Prostate gland (tissue), 2 donors: ENCODE measurements at regions not wholly inside any gene's neighbourhood (a gene's known extent, or its start where the extent isn't known, plus 50 kb on each side); places are given as distances from the start of the nearest gene placed in this dataset.

Experiments used
- DNase-seq: peaks from one replicate; pipeline ENCODE4 v3.0.0-alpha.2; 2019; ENCODE audit warnings: low spot score
- H3K27ac ChIP-seq, 2 donors: fragments of 200-600 bp; sonication (generic); 2 replicates each; pipeline ENCODE4 v1.5.1; 2017 to 2019
- H3K27me3 ChIP-seq: fragments of 200-600 bp; sonication (generic); replicated peaks from 2 replicates; pipeline ENCODE4 v1.5.1; 2019; ENCODE audit not compliant: insufficient read depth
- H3K36me3 ChIP-seq, 2 donors: fragments of 200-600 bp; sonication (generic); 1 replicate in 1 of 2; 2 replicates in 1 of 2; pipeline versions ENCODE4 v1.5.1 to v1.8.1; 2017 to 2019
- H3K4me1 ChIP-seq: fragments of 200-600 bp; sonication (generic); replicated peaks from 2 replicates; pipeline ENCODE4 v1.5.1; 2019
- H3K4me3 ChIP-seq, 2 donors: fragments of 200-600 bp; sonication (generic); 2 replicates each; pipeline ENCODE4 v1.5.1; 2017 to 2019
- H3K9me3 ChIP-seq: fragments of 200-600 bp; sonication (generic); 2 replicates; pipeline ENCODE4 v1.5.1; 2017
- POLR2A ChIP-seq: fragments of 450-650 bp; IDR thresholded peaks from one replicate; pipeline ENCODE4 v1.6.1; 2016; ENCODE audit warnings: antibody characterized with exemption, mild to moderate bottlenecking
- POLR2AphosphoS5 ChIP-seq: sonication (generic); formaldehyde crosslinking; IDR thresholded peaks from one replicate; pipeline ENCODE4 v1.6.1; 2017; ENCODE audit warnings: antibody characterized with exemption
- WGBS: methylation state at CpG from one replicate; pipeline ENCODE4 v1.1.5; 2018; 5-methylcytosine and 5-hydroxymethylcytosine counted together
- intact Hi-C: fragments of 100-400 bp; cut with DNase I; formaldehyde crosslinking; loops from one replicate; pipeline ENCODE4 v1.14.2; 2022
- TF ChIP-seq, protein P1 (sequence below), 4 experiments: fragments of 200-600 bp in 2 of 4; fragments of 450-650 bp in 2 of 4; sonication (generic) in 2 of 4; IDR thresholded peaks; 1 replicate in 3 of 4; 2 replicates in 1 of 4; pipeline ENCODE4 v1.5.1; 2016 to 2019; ENCODE audit warnings: antibody characterized with exemption in 4 of 4, mild to moderate bottlenecking in 2 of 4, moderate library complexity in 2 of 4

DNA sequence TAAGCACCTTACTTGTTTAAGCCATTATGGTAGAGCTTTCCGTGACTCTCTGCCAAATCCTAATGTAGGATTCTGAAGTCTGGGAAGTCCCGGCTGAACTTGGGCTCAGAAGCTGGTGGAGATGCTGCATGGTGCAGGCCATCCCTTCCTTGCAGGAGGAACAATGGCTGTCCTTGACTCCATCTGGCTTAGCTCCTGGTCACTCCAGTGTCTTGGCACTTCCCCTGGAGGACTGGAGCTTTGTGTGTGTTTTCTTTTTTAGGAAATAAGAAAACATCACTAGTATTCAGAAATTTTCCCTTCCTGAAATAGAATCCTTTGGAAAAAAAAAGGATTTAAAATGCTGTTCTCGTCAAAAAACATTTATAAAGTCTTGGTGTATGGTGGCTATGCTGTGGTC, 209.3 kb upstream of the ROPN1 start:
- no peak overlapping the region for H3K27ac ChIP-seq
- no peak for DNase-seq
- 84% methylated on average over 3 of the region's 3 CpGs for WGBS
- intact Hi-C loops = no loop called here
- H3K36me3 ChIP-seq = no peaks in the 10 kb centered on the region
- no peak overlapping the region for H3K4me3 ChIP-seq
- H3K27me3 ChIP-seq = no peaks in the 10 kb centered on the region
- H3K4me1 ChIP-seq = no peaks in the 10 kb centered on the region
- TF ChIP-seq POLR2AphosphoS5 (no peak), POLR2A (no peak)
- TF ChIP-seq, protein P1, sequence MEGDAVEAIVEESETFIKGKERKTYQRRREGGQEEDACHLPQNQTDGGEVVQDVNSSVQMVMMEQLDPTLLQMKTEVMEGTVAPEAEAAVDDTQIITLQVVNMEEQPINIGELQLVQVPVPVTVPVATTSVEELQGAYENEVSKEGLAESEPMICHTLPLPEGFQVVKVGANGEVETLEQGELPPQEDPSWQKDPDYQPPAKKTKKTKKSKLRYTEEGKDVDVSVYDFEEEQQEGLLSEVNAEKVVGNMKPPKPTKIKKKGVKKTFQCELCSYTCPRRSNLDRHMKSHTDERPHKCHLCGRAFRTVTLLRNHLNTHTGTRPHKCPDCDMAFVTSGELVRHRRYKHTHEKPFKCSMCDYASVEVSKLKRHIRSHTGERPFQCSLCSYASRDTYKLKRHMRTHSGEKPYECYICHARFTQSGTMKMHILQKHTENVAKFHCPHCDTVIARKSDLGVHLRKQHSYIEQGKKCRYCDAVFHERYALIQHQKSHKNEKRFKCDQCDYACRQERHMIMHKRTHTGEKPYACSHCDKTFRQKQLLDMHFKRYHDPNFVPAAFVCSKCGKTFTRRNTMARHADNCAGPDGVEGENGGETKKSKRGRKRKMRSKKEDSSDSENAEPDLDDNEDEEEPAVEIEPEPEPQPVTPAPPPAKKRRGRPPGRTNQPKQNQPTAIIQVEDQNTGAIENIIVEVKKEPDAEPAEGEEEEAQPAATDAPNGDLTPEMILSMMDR (IDR thresholded peaks at IDR 0.05) = no peak
- no peaks in the 10 kb centered on the region for H3K9me3 ChIP-seq

DNA sequence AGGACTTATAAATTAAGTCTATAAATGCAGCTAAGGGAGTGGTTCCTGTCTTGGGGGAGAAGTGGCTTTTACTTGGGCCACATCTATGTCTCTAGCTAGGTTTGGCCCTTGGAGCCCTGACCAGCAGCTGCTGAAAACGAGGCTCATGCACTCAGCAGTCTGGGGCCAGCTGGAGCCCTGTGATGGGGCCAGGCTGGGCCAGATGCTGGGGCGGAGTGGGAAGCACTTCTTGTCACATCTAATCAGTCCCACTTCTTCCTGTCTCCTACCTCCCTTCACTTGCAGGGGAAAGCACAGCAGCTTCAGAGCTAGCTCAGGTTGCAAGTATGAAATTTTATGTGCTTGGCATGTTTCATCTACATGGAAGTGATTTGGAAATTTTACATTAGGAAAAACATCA, 209.9 kb upstream of the ROPN1 start:
- TF ChIP-seq POLR2AphosphoS5 (no peak), POLR2A (no peak)
- TF ChIP-seq, protein P1 (IDR thresholded peaks at IDR 0.05) = no peak
- Histone ChIP-seq H3K27me3 (no peaks in the 10 kb centered on the region), H3K9me3 (no peaks in the 10 kb centered on the region), H3K4me3 (no peak overlapping the region), H3K4me1 (no peaks in the 10 kb centered on the region), H3K36me3 (no peaks in the 10 kb centered on the region), H3K27ac (no peak overlapping the region)
- 56% methylated on average over 2 of the region's 2 CpGs for WGBS
- intact Hi-C loops = no loop called here
- no peak for DNase-seq

DNA sequence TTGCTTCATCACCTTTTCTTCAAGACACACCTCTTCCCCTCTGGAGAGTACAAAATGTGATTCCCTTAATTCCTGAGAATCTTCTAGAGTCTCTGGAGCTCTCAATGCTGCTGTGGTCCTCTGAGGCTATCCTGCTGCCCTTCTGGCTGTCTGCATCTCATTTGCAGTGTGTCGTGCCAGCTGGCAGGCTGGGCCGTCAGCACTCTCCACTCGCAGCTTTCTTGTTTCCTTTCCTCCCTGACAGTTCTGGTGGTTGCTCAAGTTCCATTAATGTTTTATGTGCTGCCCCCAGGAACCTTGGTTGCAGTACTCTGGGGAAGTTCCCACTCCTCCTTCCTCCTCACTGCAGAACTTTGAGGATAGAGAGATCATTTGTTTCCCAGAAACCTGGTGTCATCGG, 210.8 kb upstream of the ROPN1 start:
- Histone ChIP-seq H3K27me3 (no peaks in the 10 kb centered on the region), H3K27ac (no peak overlapping the region), H3K4me1 (no peaks in the 10 kb centered on the region), H3K4me3 (no peak overlapping the region), H3K36me3 (no peaks in the 10 kb centered on the region), H3K9me3 (no peaks in the 10 kb centered on the region)
- WGBS = 24% methylated on average over 4 of the region's 4 CpGs
- intact Hi-C loops = no loop called here
- no peak for TF ChIP-seq POLR2A
- TF ChIP-seq, protein P1 (IDR thresholded peaks at IDR 0.05) = no peak
- no peak for DNase-seq

DNA sequence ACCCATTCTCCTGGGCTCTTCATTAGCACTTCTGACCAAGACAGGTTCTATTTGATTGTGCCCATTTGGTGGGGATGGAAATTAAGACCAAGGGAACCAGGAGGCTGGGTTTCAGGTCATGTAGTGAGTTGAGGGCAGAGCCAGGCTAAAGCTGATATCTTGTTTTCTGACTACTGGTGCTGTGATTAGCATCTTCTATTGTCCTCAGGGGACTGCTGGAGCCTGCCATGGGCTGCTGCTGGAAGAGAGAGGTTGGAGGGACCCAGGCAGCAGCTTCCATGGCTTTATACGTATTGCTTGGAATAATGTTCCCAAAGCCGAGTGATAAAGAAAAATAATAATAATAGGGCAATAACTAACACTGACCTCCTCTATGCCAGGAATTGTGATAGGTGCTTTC, 211.4 kb upstream of the ROPN1 start:
- intact Hi-C loops = no loop called here
- TF ChIP-seq, protein P1 (IDR thresholded peaks at IDR 0.05) = no peak
- TF ChIP-seq POLR2A = no peak
- TF ChIP-seq POLR2AphosphoS5 = no peak
- no peaks in the 10 kb centered on the region for H3K4me1 ChIP-seq
- H3K36me3 ChIP-seq = no peaks in the 10 kb centered on the region
- no peak for DNase-seq
- 74% methylated on average over 2 of the region's 2 CpGs for WGBS
- H3K27me3 ChIP-seq = no peaks in the 10 kb centered on the region
- H3K27ac ChIP-seq = no peak overlapping the region
- H3K9me3 ChIP-seq = no peaks in the 10 kb centered on the region
- no peak overlapping the region for H3K4me3 ChIP-seq

DNA sequence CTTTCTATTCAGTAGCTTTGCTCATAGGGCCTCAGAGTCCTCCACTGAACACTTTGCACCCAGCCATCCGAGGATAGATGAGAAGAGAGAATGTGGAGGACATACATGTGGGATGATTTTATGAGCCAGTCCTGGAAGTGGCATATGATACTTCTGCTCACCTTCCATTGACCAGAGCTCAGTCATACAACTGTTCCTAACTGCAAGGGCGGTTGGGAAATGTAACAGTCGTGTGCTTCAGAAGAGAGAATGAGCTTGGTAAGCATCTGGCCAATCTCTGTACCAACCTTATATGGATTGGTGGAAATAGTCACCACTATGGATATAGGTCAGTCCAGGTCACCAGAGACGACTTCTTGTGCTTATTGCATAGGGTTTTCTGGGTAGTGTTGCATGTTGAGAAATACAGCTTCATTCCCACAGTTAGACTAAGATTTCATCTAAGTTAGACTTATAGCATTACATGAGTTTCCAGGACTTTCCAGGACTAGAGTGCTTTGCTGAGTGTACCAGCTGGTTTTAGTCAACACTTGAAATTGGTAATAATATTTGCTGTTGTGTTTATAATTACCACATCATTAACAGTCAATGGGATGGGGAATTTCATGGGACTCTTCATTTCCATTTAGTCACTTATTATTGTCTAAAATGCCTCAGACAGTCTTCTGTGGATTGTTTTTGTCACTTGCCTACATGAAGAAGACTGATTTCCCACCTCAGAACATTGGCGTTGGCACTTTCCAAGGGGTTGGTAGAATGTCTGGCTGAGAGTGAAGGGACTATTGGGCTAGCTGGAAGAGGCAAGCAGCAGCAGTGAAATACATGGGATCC, 214.5 kb upstream of the ROPN1 start:
- no peak for TF ChIP-seq POLR2AphosphoS5
- TF ChIP-seq, protein P1 (IDR thresholded peaks at IDR 0.05) = no peak
- TF ChIP-seq POLR2A = no peak
- no peaks in the 10 kb centered on the region for H3K9me3 ChIP-seq
- H3K27ac ChIP-seq = no peak overlapping the region
- H3K4me3 ChIP-seq = no peak overlapping the region
- no peaks in the 10 kb centered on the region for H3K4me1 ChIP-seq
- intact Hi-C loops = no loop called here
- WGBS = 92% methylated on average over 5 of the region's 5 CpGs
- no peaks in the 10 kb centered on the region for H3K27me3 ChIP-seq
- DNase-seq = no peak
- no peaks in the 10 kb centered on the region for H3K36me3 ChIP-seq
